GM21526 (cell line): ENCODE measurements at regions not wholly inside any gene's neighbourhood (a gene's known extent, or its start where the extent isn't known, plus 50 kb on each side); places are given as distances from the start of the nearest gene placed in this dataset.
A peak's percentile ranks its signal among the peaks of the same experiment; 100 is the strongest.

Experiments used
- ATAC-seq: cut with Tn5 transposase; IDR thresholded peaks from one replicate; pipeline ENCODE4 v1.9.1; 2021; ENCODE audit warnings: moderate library complexity; ENCODE audit not compliant: unreplicated experiment, low FRiP score

- ATAC-seq, result no peak
These were observed 399.6 kb upstream of the CWC22 start for GRCh38 chr2:180406687-180407086.

- no peak for ATAC-seq
These were observed 398.4 kb upstream of the CWC22 start for GRCh38 chr2:180405520-180405919.

- no peak for ATAC-seq
These were observed 387.2 kb upstream of the CWC22 start for GRCh38 chr2:180394305-180394704.

GRCh38 chr2:180385601-180386201, 378.6 kb upstream of the CWC22 start:
- no peak for ATAC-seq

- ATAC-seq, result no peak
These were observed 369.0 kb upstream of the CWC22 start for GRCh38 chr2:180376066-180376465.

GRCh38 chr2:180374502-180375281, 367.6 kb upstream of the CWC22 start:
- no peak for ATAC-seq

- ATAC-seq, result no peak
These were observed 363.6 kb upstream of the CWC22 start for GRCh38 chr2:180370511-180371205.

- no peak for ATAC-seq
These were observed 361.8 kb upstream of the CWC22 start for GRCh38 chr2:180368881-180369280.

- no peak for ATAC-seq
These were observed 360.7 kb upstream of the CWC22 start for GRCh38 chr2:180367815-180368214.

- ATAC-seq, result no peak
These were observed 359.4 kb upstream of the CWC22 start for GRCh38 chr2:180366481-180366880.

- ATAC-seq, result no peak
These were observed 357.6 kb upstream of the CWC22 start for GRCh38 chr2:180364719-180365118.

GRCh38 chr2:180360283-180360618, 353.2 kb upstream of the CWC22 start:
- ATAC-seq, result peak; percentile 50

- ATAC-seq, result peak; percentile 98
These were observed 352.6 kb upstream of the CWC22 start for GRCh38 chr2:180359522-180360282.

- ATAC-seq, result no peak
These were observed 351.4 kb upstream of the CWC22 start for GRCh38 chr2:180358458-180358857.

- ATAC-seq, result no peak
These were observed 349.6 kb upstream of the CWC22 start for GRCh38 chr2:180356676-180357075.

GRCh38 chr2:180352620-180353019, 345.5 kb upstream of the CWC22 start:
- no peak for ATAC-seq

- no peak for ATAC-seq
These were observed 342.7 kb upstream of the CWC22 start for GRCh38 chr2:180349809-180350208.

GRCh38 chr2:180343528-180344345, 336.6 kb upstream of the CWC22 start:
- no peak for ATAC-seq

GRCh38 chr2:180337136-180337535, 330.0 kb upstream of the CWC22 start:
- ATAC-seq, result no peak

GRCh38 chr2:180336550-180336949, 329.5 kb upstream of the CWC22 start:
- ATAC-seq, result no peak
